ENCODE measurements at regions not wholly inside any gene's neighbourhood (a gene's known extent, or its start where the extent isn't known, plus 50 kb on each side); places are given as distances from the start of the nearest gene placed in this dataset.

GRCh38 chr5:107104040-107104995 is 566.4 kb downstream of the EFNA5 start:
- Mint-ChIP-seq H3K36me3 (no peaks in the 10 kb centered on the region), H3K9me3 (peaks cover 0 to 5% of the 10 kb centered on the region in 2 donors), H3K27ac (no peak overlapping the region)
- ATAC-seq, result no peak
- DNase-seq (ENCODE audit: low spot score in 2 of 2), result no peak

GRCh38 chr5:107103522-107103921 is 567.2 kb downstream of the EFNA5 start:
- Mint-ChIP-seq H3K36me3 (no peaks in the 10 kb centered on the region), H3K27ac (no peak overlapping the region), H3K9me3 (peaks cover 0 to 6% of the 10 kb centered on the region in 2 donors)
- ATAC-seq (no peak), DNase-seq (ENCODE audit: low spot score in 2 of 2) (no peak)

- H3K9me3 Mint-ChIP-seq, result peaks cover 0 to 9% of the 10 kb centered on the region in 2 donors
- ATAC-seq, result no peak
- no peaks in the 10 kb centered on the region for H3K36me3 Mint-ChIP-seq
- no peak overlapping the region for H3K27ac Mint-ChIP-seq
- DNase-seq (ENCODE audit: low spot score in 2 of 2), result no peak
These were observed 570.6 kb downstream of the EFNA5 start for GRCh38 chr5:107100121-107100520.

- H3K9me3 Mint-ChIP-seq, result peaks cover 0 to 9% of the 10 kb centered on the region in 2 donors
- no peak overlapping the region for H3K27ac Mint-ChIP-seq
- no peaks in the 10 kb centered on the region for H3K36me3 Mint-ChIP-seq
- ATAC-seq (no peak), DNase-seq (ENCODE audit: low spot score in 2 of 2) (no peak)
These were observed 571.2 kb downstream of the EFNA5 start for GRCh38 chr5:107099506-107099905.

GRCh38 chr5:107092695-107093094 is 578.0 kb downstream of the EFNA5 start:
- no peaks in the 10 kb centered on the region for H3K9me3 Mint-ChIP-seq
- DNase-seq (ENCODE audit: low spot score in 2 of 2), result no peak
- no peak overlapping the region for H3K27ac Mint-ChIP-seq
- no peaks in the 10 kb centered on the region for H3K36me3 Mint-ChIP-seq
- ATAC-seq, result no peak

- ATAC-seq (no peak), DNase-seq (ENCODE audit: low spot score in 2 of 2) (no peak)
- no peaks in the 10 kb centered on the region for H3K36me3 Mint-ChIP-seq
- no peak overlapping the region for H3K27ac Mint-ChIP-seq
- H3K9me3 Mint-ChIP-seq, result peaks cover 4 to 5% of the 10 kb centered on the region in 2 donors
These were observed 580.2 kb downstream of the EFNA5 start for GRCh38 chr5:107090506-107090905.

GRCh38 chr5:107088907-107089306 is 581.8 kb downstream of the EFNA5 start:
- Mint-ChIP-seq H3K27ac (no peak overlapping the region), H3K36me3 (no peaks in the 10 kb centered on the region), H3K9me3 (peaks cover 5 to 6% of the 10 kb centered on the region in 2 donors)
- DNase-seq (ENCODE audit: low spot score in 2 of 2) (no peak), ATAC-seq (no peak)

DNA sequence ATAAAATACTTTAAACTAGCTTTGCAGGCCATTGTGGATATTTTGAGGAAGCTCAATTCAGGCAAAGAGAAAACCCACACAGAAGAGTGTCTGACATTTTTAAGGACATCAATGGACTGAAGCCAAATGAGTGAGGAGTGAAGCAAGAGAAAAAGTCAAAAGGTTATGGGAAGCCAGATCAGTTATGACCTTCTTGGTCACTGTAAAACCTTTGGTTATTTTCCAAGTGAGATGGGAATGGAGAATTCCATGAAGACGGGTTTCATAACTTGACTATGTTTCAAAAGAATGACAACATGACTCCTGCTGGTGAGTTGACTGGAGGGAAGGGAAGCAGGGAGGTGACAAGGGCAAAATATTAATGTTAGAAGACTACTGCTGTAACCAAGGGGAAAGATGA is 585.2 kb downstream of the EFNA5 start:
- no peak for ATAC-seq
- no peak overlapping the region for H3K27ac Mint-ChIP-seq

DNA sequence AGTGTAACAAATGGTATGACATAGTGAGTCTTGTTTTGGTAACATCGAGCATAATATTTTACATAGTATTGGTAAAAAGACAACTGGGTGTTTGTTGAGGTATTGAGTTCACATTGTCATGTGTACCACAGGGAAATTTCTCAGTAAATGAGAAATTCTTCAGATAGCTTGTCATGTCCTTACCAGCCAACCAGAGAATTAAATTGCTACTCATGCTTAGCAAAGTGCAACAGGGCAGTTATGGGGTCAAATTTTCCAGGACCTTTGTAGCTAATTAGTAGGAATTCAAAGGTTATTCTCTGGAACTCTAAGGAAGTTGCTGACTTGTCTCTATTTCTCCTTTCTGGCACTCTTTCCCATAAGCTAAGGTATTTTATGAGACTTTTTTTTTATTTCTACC is 595.7 kb downstream of the EFNA5 start:
- no peak overlapping the region for H3K27ac Mint-ChIP-seq
- DNase-seq (ENCODE audit: low spot score in 2 of 2) (no peak), ATAC-seq (no peak)
- peaks cover 9 to 16% of the 10 kb centered on the region in 2 donors for H3K9me3 Mint-ChIP-seq
- no peaks in the 10 kb centered on the region for H3K36me3 Mint-ChIP-seq

More for the DNA sequence above, 585.2 kb downstream of the EFNA5 start:
- H3K36me3 Mint-ChIP-seq, result no peaks in the 10 kb centered on the region
- no peak for DNase-seq (ENCODE audit: low spot score in 2 of 2)
- peaks cover 6 to 9% of the 10 kb centered on the region in 2 donors for H3K9me3 Mint-ChIP-seq

DNA sequence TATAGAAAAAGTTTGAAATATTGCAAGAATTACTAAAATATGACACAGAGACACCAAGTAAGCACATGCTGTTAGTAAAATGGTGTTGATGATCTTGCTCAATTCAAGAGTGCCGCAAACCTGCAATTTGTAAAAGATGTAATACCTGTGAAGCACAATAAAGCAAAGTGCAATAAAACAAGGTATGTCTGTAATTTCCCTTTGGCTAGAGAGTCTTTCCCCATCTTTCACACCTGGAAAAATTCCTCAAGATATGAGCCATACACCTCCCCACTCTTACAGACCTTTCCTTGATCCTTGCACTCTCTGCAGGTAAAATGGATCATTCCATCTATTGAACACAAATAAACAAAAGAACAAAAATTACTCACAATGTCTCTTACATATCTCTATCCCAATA is 597.8 kb downstream of the EFNA5 start:
- no peak for DNase-seq (ENCODE audit: low spot score in 2 of 2)
- Mint-ChIP-seq H3K36me3 (no peaks in the 10 kb centered on the region), H3K9me3 (peaks cover 6 to 14% of the 10 kb centered on the region in 2 donors), H3K27ac (no peak overlapping the region)
- no peak for ATAC-seq

DNA sequence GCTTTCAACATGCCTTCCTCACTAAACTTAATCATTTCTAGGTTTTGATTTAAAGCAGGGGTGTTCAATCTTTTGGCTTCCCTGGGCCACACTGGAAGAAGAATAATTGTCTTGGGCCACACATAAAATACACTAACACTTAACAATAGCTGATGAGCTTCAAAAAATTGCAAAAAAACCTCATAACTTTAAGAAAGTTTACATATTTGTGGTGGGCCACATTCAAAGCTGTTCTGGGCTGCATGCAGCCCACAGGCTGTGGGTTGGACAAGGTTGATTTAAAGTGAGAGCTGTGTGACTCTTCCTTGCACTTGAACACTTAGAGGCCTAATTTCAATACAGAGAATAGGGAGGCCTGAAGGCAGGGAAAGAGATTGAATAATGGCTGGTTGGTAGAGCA is 598.3 kb downstream of the EFNA5 start:
- ATAC-seq (no peak), DNase-seq (ENCODE audit: low spot score in 2 of 2) (no peak)

DNA sequence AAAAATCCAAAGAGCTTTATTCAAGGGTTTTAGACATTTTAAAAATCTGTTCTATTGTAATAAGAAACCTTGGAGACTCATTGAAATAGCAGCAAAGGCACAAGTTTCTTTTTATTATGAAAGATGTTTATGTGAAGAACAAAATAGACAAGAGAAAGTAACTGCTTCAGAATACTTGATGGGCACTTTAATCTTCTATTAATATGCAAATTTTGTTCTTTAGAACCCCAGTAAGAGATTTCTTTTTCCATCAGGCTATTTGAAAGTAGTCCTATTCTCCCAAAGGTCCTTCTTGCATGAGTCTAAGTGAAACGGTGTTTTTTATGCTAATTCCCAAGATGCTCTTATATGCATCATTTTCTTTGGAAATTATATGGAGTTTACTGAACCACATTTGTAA is 602.0 kb downstream of the EFNA5 start:
- DNase-seq (ENCODE audit: low spot score in 2 of 2), result no peak
- no peak overlapping the region for H3K27ac Mint-ChIP-seq
- H3K36me3 Mint-ChIP-seq, result no peaks in the 10 kb centered on the region
- no peak for ATAC-seq
- H3K9me3 Mint-ChIP-seq, result peaks cover 5 to 9% of the 10 kb centered on the region in 2 donors

More for the DNA sequence above, 598.3 kb downstream of the EFNA5 start:
- H3K36me3 Mint-ChIP-seq, result no peaks in the 10 kb centered on the region
- peaks cover 6 to 17% of the 10 kb centered on the region in 2 donors for H3K9me3 Mint-ChIP-seq
- no peak overlapping the region for H3K27ac Mint-ChIP-seq

- no peak for ATAC-seq
These were observed 603.3 kb downstream of the EFNA5 start for GRCh38 chr5:107067395-107067794.

DNA sequence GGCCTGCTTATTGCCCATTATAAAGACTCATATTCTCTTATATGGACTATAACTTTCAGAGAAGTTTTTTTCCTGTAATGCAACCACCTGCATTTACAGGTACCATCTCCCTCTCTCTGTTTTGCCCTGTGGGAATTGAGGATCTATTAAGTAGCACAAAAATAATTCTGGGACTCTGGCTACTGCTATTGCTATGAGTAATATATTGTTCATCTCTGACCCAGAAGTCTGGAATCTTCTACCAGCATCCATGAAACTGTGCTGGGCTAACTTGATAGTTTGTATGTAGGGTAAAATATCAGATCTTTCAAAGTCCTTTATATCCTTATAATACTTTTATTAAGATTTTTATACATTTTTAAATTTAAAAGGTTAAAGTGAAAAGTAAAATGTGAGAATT is 607.2 kb downstream of the EFNA5 start:
- no peaks in the 10 kb centered on the region for H3K36me3 Mint-ChIP-seq

More at GRCh38 chr5:107067395-107067794, 603.3 kb downstream of the EFNA5 start:
- DNase-seq (ENCODE audit: low spot score in 2 of 2), result no peak
- Mint-ChIP-seq H3K27ac (no peak overlapping the region), H3K36me3 (no peaks in the 10 kb centered on the region), H3K9me3 (peaks cover 5 to 9% of the 10 kb centered on the region in 2 donors)

GRCh38 chr5:107058803-107059202 is 611.9 kb downstream of the EFNA5 start:
- no peaks in the 10 kb centered on the region for H3K36me3 Mint-ChIP-seq
- ATAC-seq (no peak), DNase-seq (ENCODE audit: low spot score in 2 of 2) (no peak)
- no peaks in the 10 kb centered on the region for H3K9me3 Mint-ChIP-seq
- H3K27ac Mint-ChIP-seq, result no peak overlapping the region

More for the DNA sequence above, 607.2 kb downstream of the EFNA5 start:
- ATAC-seq, result no peak
- no peak overlapping the region for H3K27ac Mint-ChIP-seq
- no peak for DNase-seq (ENCODE audit: low spot score in 2 of 2)
- peaks cover 5 to 6% of the 10 kb centered on the region in 2 donors for H3K9me3 Mint-ChIP-seq

GRCh38 chr5:107058235-107058634 is 612.5 kb downstream of the EFNA5 start:
- H3K36me3 Mint-ChIP-seq, result no peaks in the 10 kb centered on the region
- H3K27ac Mint-ChIP-seq, result no peak overlapping the region
- ATAC-seq (no peak), DNase-seq (ENCODE audit: low spot score in 2 of 2) (no peak)
- H3K9me3 Mint-ChIP-seq, result no peaks in the 10 kb centered on the region

- Mint-ChIP-seq H3K36me3 (no peaks in the 10 kb centered on the region), H3K27ac (no peak overlapping the region), H3K9me3 (no peaks in the 10 kb centered on the region)
- no peak for ATAC-seq
- DNase-seq (ENCODE audit: low spot score in 2 of 2), result no peak
These were observed 614.5 kb downstream of the EFNA5 start for GRCh38 chr5:107056278-107056677.

DNA sequence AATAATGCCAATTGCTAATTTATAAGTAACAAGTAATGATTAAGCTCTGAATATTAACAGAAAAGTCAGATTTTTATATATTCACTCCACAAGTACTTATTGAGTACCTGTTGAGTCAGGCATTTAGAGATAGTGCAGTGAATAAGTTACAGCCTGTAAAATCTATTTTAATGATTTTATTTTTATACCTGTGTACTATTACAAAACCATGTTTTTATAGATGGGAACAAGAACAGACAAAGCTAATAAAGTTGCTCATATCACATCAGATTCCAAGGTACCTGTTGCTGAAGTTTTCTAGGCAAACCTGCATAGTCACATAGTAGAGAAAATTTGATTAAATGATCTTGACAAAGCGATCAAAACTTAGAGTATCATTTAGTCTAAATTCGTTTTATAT is 623.7 kb downstream of the EFNA5 start:
- Mint-ChIP-seq H3K36me3 (no peaks in the 10 kb centered on the region), H3K27ac (no peak overlapping the region), H3K9me3 (peaks cover 4 to 7% of the 10 kb centered on the region in 2 donors)
- no peak for DNase-seq (ENCODE audit: low spot score in 2 of 2)
- ATAC-seq, result no peak

All from activated naive CD4-positive, alpha-beta T cell treated with anti-CD3 and anti-CD28 coated beads, Interleukin-2, amount 50 U/mL, for 72 hours (primary cell).